ENCODE measurements at regions not wholly inside any gene's neighbourhood (a gene's known extent, or its start where the extent isn't known, plus 50 kb on each side); places are given as distances from the start of the nearest gene placed in this dataset.

- in situ Hi-C loops (cut with MboI): no loop called here
- POLR2A ChIA-PET: interaction anchor here (0.5 to 1.0 kb wide), 2 partner anchors 9 to 696 kb away, joined by 3 to 5 read pairs; no protein-coding TSS in a partner anchor
- ATAC-seq (no peak), FAIRE-seq (no peak), DNase-seq (ENCODE audit: extremely low read depth in 1 of 4, low spot score in 3 of 4) (no peak)
- WGBS (ENCODE audit: insufficient coverage, low coverage, missing lambda C conversion rate): 4% methylated on average over 2 of the region's 2 CpGs
- Histone ChIP-seq H3K27ac (ENCODE audit: extremely low read depth, low read depth, low read length) (no peak overlapping the region), H3K4me1 (replicated peaks in 1 of 2; ENCODE audit: control insufficient read depth in 2 of 2, insufficient read depth in 2 of 2, low read length in 2 of 2) (no peaks in the 10 kb centered on the region), H3K4me3 (no peak overlapping the region), H3K27me3 (ENCODE audit: control insufficient read depth in 2 of 2, insufficient read depth in 2 of 2, low read length in 2 of 2) (peaks cover 18% of the 10 kb centered on the region in 2 experiments; a peak in 4 of 5 replicates), H3K79me2 (ENCODE audit: control insufficient read depth, insufficient read depth, low read length) (no peaks in the 10 kb centered on the region), H2AFZ (ENCODE audit: low read depth, low read length) (no peak overlapping the region), H3K9me3 (replicated peaks; ENCODE audit: control insufficient read depth, insufficient read depth, low read depth, low read length) (no peaks in the 10 kb centered on the region), H4K20me1 (replicated peaks; ENCODE audit: control insufficient read depth, insufficient read depth, low read length) (no peaks in the 10 kb centered on the region), H3K9me1 (ENCODE audit: control insufficient read depth, insufficient read depth, low read length) (peaks cover 3% of the 10 kb centered on the region), H3K9ac (ENCODE audit: insufficient read depth in 1 of 2, low read depth in 2 of 2, low read length in 2 of 2) (no peak overlapping the region), H3K36me3 (ENCODE audit: control insufficient read depth, insufficient read depth, low read length) (no peaks in the 10 kb centered on the region), H3K4me2 (ENCODE audit: insufficient read depth, low read length) (no peak overlapping the region)
- TF ChIP-seq MTA2 (IDR thresholded peaks at IDR 0.05; ENCODE audit: low read depth) (no peak), ZNF766 (CRISPR knock-in tag; conservative IDR thresholded peaks at IDR 0.05) (no peak), HMG20B (CRISPR knock-in tag; IDR thresholded peaks at IDR 0.05) (no peak), JUND (IDR thresholded peaks at IDR 0.05; ENCODE audit: borderline replicate concordance, low read depth, low read length) (no peak), JUND (tag; IDR thresholded peaks at IDR 0.05; ENCODE audit: borderline replicate concordance, low read depth, low read length) (no peak), SP2 (IDR thresholded peaks at IDR 0.05; ENCODE audit: extremely low read depth, low read depth, low read length, poor library complexity, severe bottlenecking) (no peak), ZBTB1 (CRISPR knock-in tag; IDR thresholded peaks at IDR 0.05; ENCODE audit: borderline replicate concordance, low read depth) (no peak), ATF7 (IDR thresholded peaks at IDR 0.05) (no peak), WHSC1 (IDR thresholded peaks at IDR 0.05; ENCODE audit: low read length) (no peak), ZBTB7A (IDR thresholded peaks at IDR 0.05; ENCODE audit: borderline replicate concordance, control insufficient read depth, low read depth, low read length) (no peak)
- TF ChIP-seq, protein P1, sequence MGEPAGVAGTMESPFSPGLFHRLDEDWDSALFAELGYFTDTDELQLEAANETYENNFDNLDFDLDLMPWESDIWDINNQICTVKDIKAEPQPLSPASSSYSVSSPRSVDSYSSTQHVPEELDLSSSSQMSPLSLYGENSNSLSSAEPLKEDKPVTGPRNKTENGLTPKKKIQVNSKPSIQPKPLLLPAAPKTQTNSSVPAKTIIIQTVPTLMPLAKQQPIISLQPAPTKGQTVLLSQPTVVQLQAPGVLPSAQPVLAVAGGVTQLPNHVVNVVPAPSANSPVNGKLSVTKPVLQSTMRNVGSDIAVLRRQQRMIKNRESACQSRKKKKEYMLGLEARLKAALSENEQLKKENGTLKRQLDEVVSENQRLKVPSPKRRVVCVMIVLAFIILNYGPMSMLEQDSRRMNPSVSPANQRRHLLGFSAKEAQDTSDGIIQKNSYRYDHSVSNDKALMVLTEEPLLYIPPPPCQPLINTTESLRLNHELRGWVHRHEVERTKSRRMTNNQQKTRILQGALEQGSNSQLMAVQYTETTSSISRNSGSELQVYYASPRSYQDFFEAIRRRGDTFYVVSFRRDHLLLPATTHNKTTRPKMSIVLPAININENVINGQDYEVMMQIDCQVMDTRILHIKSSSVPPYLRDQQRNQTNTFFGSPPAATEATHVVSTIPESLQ (CRISPR knock-in tag; IDR thresholded peaks at IDR 0.05): no peak
- TF ChIP-seq, protein P2, sequence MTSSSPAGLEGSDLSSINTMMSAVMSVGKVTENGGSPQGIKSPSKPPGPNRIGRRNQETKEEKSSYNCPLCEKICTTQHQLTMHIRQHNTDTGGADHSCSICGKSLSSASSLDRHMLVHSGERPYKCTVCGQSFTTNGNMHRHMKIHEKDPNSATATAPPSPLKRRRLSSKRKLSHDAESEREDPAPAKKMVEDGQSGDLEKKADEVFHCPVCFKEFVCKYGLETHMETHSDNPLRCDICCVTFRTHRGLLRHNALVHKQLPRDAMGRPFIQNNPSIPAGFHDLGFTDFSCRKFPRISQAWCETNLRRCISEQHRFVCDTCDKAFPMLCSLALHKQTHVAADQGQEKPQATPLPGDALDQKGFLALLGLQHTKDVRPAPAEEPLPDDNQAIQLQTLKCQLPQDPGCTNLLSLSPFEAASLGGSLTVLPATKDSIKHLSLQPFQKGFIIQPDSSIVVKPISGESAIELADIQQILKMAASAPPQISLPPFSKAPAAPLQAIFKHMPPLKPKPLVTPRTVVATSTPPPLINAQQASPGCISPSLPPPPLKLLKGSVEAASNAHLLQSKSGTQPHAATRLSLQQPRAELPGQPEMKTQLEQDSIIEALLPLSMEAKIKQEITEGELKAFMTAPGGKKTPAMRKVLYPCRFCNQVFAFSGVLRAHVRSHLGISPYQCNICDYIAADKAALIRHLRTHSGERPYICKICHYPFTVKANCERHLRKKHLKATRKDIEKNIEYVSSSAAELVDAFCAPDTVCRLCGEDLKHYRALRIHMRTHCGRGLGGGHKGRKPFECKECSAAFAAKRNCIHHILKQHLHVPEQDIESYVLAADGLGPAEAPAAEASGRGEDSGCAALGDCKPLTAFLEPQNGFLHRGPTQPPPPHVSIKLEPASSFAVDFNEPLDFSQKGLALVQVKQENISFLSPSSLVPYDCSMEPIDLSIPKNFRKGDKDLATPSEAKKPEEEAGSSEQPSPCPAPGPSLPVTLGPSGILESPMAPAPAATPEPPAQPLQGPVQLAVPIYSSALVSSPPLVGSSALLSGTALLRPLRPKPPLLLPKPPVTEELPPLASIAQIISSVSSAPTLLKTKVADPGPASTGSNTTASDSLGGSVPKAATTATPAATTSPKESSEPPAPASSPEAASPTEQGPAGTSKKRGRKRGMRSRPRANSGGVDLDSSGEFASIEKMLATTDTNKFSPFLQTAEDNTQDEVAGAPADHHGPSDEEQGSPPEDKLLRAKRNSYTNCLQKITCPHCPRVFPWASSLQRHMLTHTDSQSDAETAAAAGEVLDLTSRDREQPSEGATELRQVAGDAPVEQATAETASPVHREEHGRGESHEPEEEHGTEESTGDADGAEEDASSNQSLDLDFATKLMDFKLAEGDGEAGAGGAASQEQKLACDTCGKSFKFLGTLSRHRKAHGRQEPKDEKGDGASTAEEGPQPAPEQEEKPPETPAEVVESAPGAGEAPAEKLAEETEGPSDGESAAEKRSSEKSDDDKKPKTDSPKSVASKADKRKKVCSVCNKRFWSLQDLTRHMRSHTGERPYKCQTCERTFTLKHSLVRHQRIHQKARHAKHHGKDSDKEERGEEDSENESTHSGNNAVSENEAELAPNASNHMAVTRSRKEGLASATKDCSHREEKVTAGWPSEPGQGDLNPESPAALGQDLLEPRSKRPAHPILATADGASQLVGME (CRISPR knock-in tag; IDR thresholded peaks at IDR 0.05): no peak
- intact Hi-C loops (cut with micrococcal nuclease): no loop called here
- CTCF ChIA-PET (ENCODE audit: low intra/inter-chr PET ratio): no interaction called here
- BruUV-seq (replicated peaks): no TSS peak
Measured at GRCh38 chr6:150767161-150767560, 98.3 kb upstream of the MTHFD1L start.
